ENCODE measurements at regions not wholly inside any gene's neighbourhood (a gene's known extent, or its start where the extent isn't known, plus 50 kb on each side); places are given as distances from the start of the nearest gene placed in this dataset.
A peak's percentile ranks its signal among the peaks of the same experiment; 100 is the strongest.

GRCh38 chr7:33754933-33755928, 150.1 kb upstream of the BMPER start:
- no peak for DNase-seq (ENCODE audit: low read depth, low spot score)

DNA sequence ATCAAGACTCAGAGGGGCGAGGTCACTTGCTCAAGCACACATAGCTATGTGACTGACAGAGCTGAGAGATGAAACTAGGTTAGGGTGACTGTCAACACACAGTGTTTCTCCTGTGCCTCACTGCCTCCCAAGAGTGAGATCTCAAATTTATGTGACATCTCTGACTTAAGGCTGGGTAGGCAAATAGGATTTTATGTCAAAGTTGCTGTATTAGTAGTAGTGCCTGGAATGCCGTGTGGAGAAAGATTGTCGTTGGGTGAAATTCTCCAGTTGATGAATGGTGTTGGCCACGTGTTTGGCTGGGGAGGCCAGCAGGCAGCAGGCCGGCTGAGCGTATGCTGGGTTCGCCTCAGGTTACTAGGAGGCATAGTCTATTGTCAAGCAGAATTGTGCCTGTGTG, 148.3 kb upstream of the BMPER start:
- DNase-seq (ENCODE audit: low read depth, low spot score): peak; percentile 75

GRCh38 chr7:33757563-33758165, 147.7 kb upstream of the BMPER start:
- DNase-seq (ENCODE audit: low read depth, low spot score): peak; percentile 72

DNA sequence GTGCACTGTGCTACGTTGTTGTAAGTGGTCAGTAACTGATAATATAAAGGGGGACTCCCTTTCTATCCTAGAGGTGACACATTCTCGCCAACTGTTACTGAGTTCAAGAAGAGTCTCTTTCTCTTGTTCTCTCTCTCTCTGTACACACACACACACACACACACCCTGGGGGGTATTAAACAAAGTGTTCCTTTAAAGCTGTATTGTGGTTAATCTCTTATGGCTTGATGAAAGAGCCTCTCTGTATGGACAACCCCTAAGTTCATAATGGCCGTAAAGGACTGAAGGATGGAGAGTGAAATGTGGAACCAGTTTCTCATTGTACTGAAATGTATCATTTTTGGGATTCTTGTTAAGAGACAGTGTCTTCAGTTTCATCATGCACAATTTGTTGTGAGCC, 145.2 kb upstream of the BMPER start:
- DNase-seq (ENCODE audit: low read depth, low spot score): no peak

DNA sequence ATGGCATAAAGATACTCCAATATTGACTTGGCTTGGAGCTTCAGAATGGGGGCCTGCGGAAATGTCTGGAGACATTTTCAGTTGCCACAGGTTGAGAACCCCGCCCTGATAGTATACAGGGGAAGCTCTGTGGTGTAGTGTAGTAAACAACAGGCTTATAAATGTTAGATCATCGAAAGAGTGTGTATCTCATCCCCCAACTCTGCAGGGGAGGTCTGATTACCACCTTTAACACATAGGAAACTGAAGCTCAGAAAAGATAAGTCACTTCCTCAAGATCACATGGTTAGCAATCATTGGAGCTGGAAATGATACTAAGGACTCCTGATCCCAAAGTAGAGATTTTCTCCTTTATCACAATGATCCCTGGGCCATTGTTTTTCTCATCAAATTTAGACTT, 144.5 kb upstream of the BMPER start:
- DNase-seq (ENCODE audit: low read depth, low spot score): no peak

DNA sequence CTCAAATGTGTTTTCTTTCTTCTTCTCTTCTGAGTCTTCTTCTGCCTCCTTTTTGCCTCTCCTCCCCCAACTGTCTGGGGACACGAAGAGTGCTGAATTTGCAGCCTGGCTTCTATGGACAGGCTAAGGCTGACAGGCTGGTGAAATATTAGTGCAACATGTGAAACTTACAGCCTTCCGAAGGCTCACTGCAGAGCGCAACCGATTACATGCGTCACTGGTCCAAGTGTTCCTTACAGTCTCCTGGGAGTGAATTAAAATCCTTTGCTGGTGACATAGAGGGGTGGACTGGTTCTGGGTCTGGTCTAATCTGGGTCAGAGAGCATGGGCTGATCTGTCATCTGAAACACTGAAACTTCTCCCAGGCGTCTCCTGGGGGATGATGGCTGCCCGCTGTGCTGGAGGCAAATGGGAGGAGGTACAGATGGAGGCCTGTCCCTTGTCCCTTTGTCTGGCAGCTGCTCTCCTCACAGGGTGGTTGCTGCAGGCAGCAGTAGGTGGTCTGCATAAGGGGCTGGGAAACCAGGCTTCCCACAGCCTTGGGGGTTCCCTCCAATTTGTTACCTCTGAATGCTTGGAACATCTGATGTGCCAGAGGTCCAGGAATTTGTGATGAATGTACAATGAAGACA, 143.8 kb upstream of the BMPER start:
- DNase-seq (ENCODE audit: low read depth, low spot score): no peak

DNA sequence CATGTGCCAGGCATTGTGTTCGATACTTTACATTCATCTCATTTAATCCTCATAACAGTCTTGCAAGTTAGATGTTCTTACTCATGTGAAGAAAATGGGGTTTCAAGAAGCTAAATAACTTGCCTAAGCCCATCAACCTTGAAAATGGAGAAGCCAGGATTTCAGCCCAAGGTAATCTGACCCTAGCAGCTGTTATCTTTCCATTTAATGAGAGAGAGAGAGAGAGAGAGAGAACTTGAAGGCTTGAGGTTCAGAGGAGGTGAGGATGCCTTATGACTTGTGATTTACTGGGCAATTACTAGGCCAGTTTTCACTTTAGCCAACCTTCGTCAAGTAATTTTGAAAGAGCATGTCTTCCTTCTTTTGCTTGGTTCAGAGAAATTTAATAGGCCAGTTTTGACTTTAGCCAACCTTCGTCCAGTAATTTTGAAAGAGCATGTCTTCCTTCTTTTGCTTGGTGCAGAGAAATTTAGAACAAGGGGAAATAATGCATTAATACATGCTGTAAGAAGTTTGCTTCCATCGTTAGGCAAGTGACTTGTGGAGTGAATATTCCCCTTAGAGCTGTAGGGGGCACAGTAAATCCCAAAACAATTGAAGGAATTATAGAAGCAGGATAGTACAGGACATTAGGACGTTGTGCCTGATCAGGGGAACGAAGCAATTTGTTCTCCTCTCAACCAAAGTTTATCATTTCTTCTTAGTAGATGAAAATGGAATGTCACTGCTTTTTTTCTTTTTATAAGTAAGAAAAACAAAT, 143.0 kb upstream of the BMPER start:
- DNase-seq (ENCODE audit: low read depth, low spot score): no peak

- DNase-seq (ENCODE audit: low read depth, low spot score): peak; percentile 27
Measured at GRCh38 chr7:33762911-33763306, 142.4 kb upstream of the BMPER start.

- peak; percentile 52 for DNase-seq (ENCODE audit: low read depth, low spot score)
Measured at GRCh38 chr7:33764752-33765451, 140.4 kb upstream of the BMPER start.

GRCh38 chr7:33766405-33766804, 138.9 kb upstream of the BMPER start:
- no peak for DNase-seq (ENCODE audit: low read depth, low spot score)

DNA sequence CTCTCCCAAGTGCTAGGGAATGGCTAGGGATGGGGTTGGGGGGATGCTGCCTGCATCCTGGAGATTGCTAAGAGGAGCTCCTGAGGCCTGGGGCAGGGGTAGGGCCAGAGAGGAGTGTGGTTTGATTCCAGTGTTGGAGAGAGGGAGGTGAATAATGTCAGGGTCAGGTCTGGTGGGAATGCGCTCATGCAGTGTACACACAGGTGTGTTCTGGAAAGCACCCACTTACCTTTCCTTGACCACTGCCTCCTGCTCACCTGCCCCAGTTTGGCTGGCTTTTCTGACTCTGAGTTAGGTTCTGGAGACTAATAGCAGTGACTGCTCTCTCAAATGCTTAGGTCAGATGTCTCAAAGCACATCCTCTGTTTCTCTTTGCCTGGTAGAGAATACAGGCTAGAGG, 135.4 kb upstream of the BMPER start:
- no peak for DNase-seq (ENCODE audit: low read depth, low spot score)

- no peak for DNase-seq (ENCODE audit: low read depth, low spot score)
Measured at GRCh38 chr7:33770576-33770975, 134.8 kb upstream of the BMPER start.

GRCh38 chr7:33771422-33771821, 133.9 kb upstream of the BMPER start:
- no peak for DNase-seq (ENCODE audit: low read depth, low spot score)

DNA sequence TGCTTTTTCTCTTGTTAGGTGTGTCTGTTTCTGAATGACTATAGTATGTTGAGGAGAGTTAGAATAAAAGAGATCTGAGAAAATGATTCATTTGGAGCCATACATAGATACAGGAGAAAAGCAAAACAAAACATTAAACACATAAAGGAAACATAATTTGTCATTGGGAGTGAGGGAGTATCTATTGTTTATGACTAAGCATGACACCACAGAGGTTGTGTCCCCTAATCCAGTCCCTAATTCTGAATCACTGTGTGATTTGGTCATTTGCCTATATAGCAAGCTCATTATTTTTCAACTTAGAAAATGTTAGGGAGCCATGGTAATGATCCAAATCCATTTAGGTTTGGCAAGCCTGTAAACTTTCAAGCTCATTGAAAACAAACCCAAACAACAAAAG, 132.3 kb upstream of the BMPER start:
- DNase-seq (ENCODE audit: low read depth, low spot score): peak; percentile 72

DNA sequence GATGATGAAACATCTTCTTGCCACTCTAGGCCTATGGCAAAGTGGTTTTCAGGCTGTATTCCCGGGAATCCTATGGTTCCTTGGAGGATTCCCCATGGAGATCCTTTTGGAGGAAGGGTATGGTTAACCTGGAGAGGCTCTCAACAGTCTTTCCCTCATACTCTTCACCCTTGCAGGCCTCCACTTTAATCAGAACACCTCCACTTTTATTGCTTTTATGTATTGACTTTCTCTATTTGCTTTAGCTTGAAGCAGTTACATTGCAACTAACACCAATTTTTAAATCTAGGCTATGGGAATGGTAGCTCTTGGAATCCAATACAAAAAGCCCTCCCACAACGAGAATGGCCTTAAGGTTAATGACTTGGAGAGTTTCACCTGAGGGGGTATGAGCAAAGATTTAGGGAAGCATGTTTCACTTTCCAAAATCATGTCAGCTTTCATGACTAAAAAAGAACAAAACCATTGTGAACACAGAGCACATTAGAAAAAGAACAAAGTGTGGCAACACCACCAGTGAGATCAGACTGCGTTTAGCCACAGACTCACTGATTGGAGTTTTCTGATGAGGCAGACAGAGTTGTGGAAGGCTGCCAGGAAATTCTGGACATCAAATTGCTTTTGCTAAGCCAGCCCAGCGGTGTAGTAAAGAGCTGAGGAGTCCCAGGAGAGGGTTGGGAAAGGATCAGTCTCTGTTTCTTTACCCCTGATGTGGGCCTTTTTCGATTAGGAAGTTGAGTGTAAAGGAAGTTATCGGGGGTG, 130.4 kb upstream of the BMPER start:
- peak; percentile 93 for DNase-seq (ENCODE audit: low read depth, low spot score)

GRCh38 chr7:33775790-33776189, 129.5 kb upstream of the BMPER start:
- DNase-seq (ENCODE audit: low read depth, low spot score): no peak

- DNase-seq (ENCODE audit: low read depth, low spot score): no peak
Measured at GRCh38 chr7:33776788-33777187, 128.6 kb upstream of the BMPER start.

DNA sequence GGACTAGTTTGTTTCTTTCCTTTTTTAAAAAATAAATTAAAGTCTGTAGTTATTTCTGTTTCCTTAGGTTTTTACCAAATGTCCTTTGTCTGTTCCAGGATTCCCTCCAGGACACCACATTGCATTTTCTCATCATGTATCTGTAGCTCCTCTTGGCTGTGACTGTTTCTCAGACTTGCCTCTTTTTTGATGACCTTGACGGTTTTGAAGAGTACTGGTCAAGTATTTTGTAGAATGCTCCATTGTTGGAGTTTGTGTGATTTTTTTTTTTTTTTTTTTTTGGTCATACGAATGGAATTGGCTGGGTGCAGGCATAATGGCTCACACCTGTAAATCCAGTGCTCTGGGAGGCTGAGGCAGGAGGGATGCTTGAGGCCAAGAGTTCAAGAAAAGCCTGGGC, 127.1 kb upstream of the BMPER start:
- no peak for DNase-seq (ENCODE audit: low read depth, low spot score)

DNA sequence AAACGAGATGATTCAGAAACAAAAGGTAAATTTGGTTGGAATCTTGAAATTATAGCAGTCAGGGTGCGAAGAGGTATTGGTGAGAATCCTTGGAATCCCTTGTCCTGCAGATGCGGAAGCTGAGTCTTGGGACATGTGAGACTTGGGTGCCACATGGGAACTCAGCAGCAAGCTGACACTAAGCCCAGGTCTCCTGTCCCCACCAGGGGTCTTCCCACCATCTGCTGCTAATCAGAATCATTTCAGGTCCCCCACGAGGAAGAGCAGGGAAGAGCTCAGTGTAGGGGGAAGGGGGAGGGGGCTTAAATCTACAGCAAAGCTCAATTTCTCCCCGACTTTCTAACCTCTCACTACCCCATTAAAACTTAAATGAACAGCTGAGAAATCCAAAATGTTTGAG, 126.1 kb upstream of the BMPER start:
- no peak for DNase-seq (ENCODE audit: low read depth, low spot score)

DNA sequence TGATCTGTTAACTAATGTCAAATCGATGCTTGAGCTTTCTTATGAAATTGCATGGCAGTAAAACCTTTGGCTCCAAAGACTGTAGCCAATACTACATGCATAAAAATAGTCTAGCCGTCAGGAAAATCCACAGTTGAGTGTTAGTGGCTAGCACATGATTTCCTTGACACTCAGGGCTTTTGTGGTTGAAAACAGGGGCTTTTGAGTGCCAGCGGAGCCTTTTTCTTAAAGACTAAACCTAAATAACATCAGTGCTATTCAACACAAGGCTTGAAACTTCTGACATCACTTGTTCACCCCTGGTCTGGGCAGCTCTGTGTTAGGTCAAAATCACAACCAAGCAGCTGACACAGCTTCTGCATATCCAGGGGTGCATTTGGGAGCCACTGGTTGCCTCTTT, 124.2 kb upstream of the BMPER start:
- no peak for DNase-seq (ENCODE audit: low read depth, low spot score)

DNA sequence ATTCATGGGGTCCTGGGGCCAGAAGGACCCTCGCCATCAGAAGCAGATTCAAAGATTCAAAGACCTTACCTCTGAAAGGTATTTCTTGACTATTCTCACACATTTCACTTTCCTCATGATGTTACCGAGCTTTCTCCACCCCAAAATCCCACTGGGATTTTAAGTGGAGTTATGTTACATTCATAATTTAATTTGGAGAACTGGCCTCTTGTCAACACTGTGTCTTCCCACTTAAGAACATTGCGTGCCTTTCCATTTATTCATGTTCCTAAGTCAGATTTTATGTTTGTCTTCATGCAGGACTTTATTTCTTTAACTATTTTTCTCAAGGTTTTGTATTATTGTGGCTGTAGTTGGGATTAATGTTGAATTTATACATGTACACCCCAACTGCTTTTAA, 123.5 kb upstream of the BMPER start:
- no peak for DNase-seq (ENCODE audit: low read depth, low spot score)

All from astrocyte of the hippocampus (primary cell).